ENCODE measurements at regions not wholly inside any gene's neighbourhood (a gene's known extent, or its start where the extent isn't known, plus 50 kb on each side); places are given as distances from the start of the nearest gene placed in this dataset.

DNA sequence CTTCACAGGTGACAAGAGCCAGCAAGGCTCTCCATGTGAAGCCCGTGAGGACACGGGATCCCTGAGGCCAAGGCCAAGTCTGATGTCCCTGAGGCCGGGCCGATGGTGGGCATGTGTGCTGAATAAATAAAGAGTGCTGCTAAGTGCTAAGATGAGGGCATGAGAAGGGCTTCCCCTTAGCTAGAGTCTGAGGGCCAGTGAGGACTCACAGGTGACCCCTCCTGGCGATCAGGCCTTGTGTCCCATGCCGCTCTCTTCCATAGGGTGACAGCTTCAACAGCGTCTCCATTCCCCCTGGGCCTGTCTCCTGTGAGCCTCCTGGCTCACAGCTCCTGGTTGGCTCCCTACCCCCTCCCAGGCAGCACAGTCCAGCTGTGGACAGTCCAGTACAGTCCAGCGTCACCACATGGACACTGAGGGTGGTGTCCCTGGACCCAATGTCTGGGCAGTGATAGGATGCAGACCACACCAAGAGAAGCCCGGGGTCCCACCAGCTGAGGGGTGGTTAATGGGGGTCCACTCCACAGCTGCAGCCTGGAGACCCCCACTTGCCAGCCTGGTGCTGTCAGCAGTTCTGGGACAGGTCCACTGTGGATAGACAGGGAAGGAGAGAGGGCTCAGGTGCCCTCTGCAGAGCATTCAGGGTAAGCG, 1033.2 kb downstream of the TBC1D22A start:
- Histone ChIP-seq H3K27ac (ENCODE audit: low read depth, low read length) (no peak overlapping the region), H3K36me3 (ENCODE audit: control insufficient read depth, low read length) (no peaks in the 10 kb centered on the region), H3K4me2 (ENCODE audit: low read length) (no peak overlapping the region), H4K20me1 (ENCODE audit: control insufficient read depth, insufficient read depth, low read depth, low read length) (no peaks in the 10 kb centered on the region), H3K4me1 (ENCODE audit: control insufficient read depth, low read length) (no peaks in the 10 kb centered on the region), H3K9me3 (ENCODE audit: control insufficient read depth, insufficient read depth, low read length) (no peaks in the 10 kb centered on the region), H3K9me2 (replicated peaks; ENCODE audit: control insufficient read depth, low read length) (no peaks in the 10 kb centered on the region), H3K27me3 (ENCODE audit: control insufficient read depth, low read length) (peaks cover 3% of the 10 kb centered on the region; the same call in 1 of the 2 replicates), H3K4me3 (ENCODE audit: low read length) (no peak overlapping the region), H3F3A (ENCODE audit: control insufficient read depth, insufficient read depth) (no peaks in the 10 kb centered on the region), H3K79me2 (ENCODE audit: control insufficient read depth, low read length) (no peaks in the 10 kb centered on the region)
- TF ChIP-seq EZH2phosphoT487 (IDR thresholded peaks at IDR 0.05; ENCODE audit: borderline replicate concordance, low read length) (no peak), CTCF (IDR thresholded peaks at IDR 0.05; ENCODE audit: low read depth, low read length, poor library complexity, severe bottlenecking) (no peak)

DNA sequence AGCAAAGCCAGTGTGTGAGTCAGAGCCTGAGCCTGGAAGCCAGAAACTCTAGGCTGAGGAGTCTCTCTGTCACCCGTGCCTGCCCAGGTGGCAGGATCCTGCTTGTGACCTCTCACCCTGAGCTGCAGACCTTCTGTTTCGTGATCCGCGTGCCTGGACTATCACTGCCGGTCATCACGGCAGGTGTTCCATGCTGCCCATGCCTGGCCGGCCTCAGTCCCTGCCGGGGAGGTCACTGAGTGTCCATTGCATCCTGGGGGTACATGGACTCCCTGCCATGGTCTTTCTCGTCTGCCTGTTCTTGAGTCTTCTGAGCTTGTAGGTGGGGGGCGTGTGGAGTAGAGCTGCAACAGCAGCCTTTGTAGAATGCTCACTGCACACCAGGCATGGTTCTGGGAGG, 1032.4 kb downstream of the TBC1D22A start:
- Histone ChIP-seq H3K79me2 (ENCODE audit: control insufficient read depth, low read length) (no peaks in the 10 kb centered on the region), H3K4me1 (ENCODE audit: control insufficient read depth, low read length) (no peaks in the 10 kb centered on the region), H3K9me3 (ENCODE audit: control insufficient read depth, insufficient read depth, low read length) (no peaks in the 10 kb centered on the region), H3K36me3 (ENCODE audit: control insufficient read depth, low read length) (no peaks in the 10 kb centered on the region), H3K4me2 (ENCODE audit: low read length) (no peak overlapping the region), H3K27ac (ENCODE audit: low read depth, low read length) (no peak overlapping the region), H3K27me3 (ENCODE audit: control insufficient read depth, low read length) (no peaks in the 10 kb centered on the region), H3K9me2 (replicated peaks; ENCODE audit: control insufficient read depth, low read length) (no peaks in the 10 kb centered on the region), H4K20me1 (ENCODE audit: control insufficient read depth, insufficient read depth, low read depth, low read length) (no peaks in the 10 kb centered on the region), H3K4me3 (ENCODE audit: low read length) (no peak overlapping the region), H3F3A (ENCODE audit: control insufficient read depth, insufficient read depth) (no peaks in the 10 kb centered on the region)
- TF ChIP-seq CTCF (IDR thresholded peaks at IDR 0.05; ENCODE audit: low read depth, low read length, poor library complexity, severe bottlenecking) (no peak), EZH2phosphoT487 (IDR thresholded peaks at IDR 0.05; ENCODE audit: borderline replicate concordance, low read length) (no peak)

- H3K27me3 ChIP-seq (ENCODE audit: control insufficient read depth, low read length), result peaks cover 3% of the 10 kb centered on the region; the same call in 1 of the 2 replicates
- H4K20me1 ChIP-seq (ENCODE audit: control insufficient read depth, insufficient read depth, low read depth, low read length), result no peaks in the 10 kb centered on the region
- H3K4me2 ChIP-seq (ENCODE audit: low read length), result no peak overlapping the region
- TF ChIP-seq CTCF (IDR thresholded peaks at IDR 0.05; ENCODE audit: low read depth, low read length, poor library complexity, severe bottlenecking) (no peak), EZH2phosphoT487 (IDR thresholded peaks at IDR 0.05; ENCODE audit: borderline replicate concordance, low read length) (no peak)
- no peaks in the 10 kb centered on the region for H3K79me2 ChIP-seq (ENCODE audit: control insufficient read depth, low read length)
- no peak overlapping the region for H3K27ac ChIP-seq (ENCODE audit: low read depth, low read length)
- no peaks in the 10 kb centered on the region for H3F3A ChIP-seq (ENCODE audit: control insufficient read depth, insufficient read depth)
- no peaks in the 10 kb centered on the region for H3K9me3 ChIP-seq (ENCODE audit: control insufficient read depth, insufficient read depth, low read length)
- no peaks in the 10 kb centered on the region for H3K36me3 ChIP-seq (ENCODE audit: control insufficient read depth, low read length)
- no peak overlapping the region for H3K4me3 ChIP-seq (ENCODE audit: low read length)
- no peaks in the 10 kb centered on the region for H3K9me2 ChIP-seq (replicated peaks; ENCODE audit: control insufficient read depth, low read length)
- no peaks in the 10 kb centered on the region for H3K4me1 ChIP-seq (ENCODE audit: control insufficient read depth, low read length)
Measured at GRCh38 chr22:47793304-47794101, 1031.1 kb downstream of the TBC1D22A start.
